Mesendoderm (in vitro differentiated cells): ENCODE measurements at regions not wholly inside any gene's neighbourhood (a gene's known extent, or its start where the extent isn't known, plus 50 kb on each side); places are given as distances from the start of the nearest gene placed in this dataset.

Source experiments
- DNase-seq: peaks from one replicate; pipeline ENCODE4 v3.0.0; 2013
- H2AK5ac ChIP-seq: 2 replicates; pipeline ENCODE4 v1.6.1; 2013; ENCODE audit warnings: low read length, inconsistent platforms
- H2BK120ac ChIP-seq: 2 replicates; pipeline ENCODE4 v1.6.1; 2013; ENCODE audit warnings: low read depth, mild to moderate bottlenecking, low read length, moderate library complexity, mixed read lengths
- H2BK15ac ChIP-seq: replicated peaks from 2 replicates; pipeline ENCODE4 v1.6.1; 2013; ENCODE audit warnings: low read depth, mild to moderate bottlenecking, moderate library complexity
- H2BK5ac ChIP-seq: 2 replicates; pipeline ENCODE4 v1.6.1; 2013; ENCODE audit warnings: low read length, inconsistent platforms
- H3K18ac ChIP-seq: 2 replicates; pipeline ENCODE4 v1.6.1; 2013; ENCODE audit warnings: mild to moderate bottlenecking, low read length, mixed read lengths
- H3K23ac ChIP-seq: one replicate; pipeline ENCODE4 v1.6.1; 2013; ENCODE audit warnings: low read length
- H3K27ac ChIP-seq: 2 replicates; pipeline ENCODE4 v1.5.1; 2013; ENCODE audit warnings: low read depth, mild to moderate bottlenecking, inconsistent platforms, low read length, moderate library complexity
- H3K27me3 ChIP-seq: 2 replicates; pipeline ENCODE4 v1.6.1; 2013; ENCODE audit warnings: low read length, control low read depth, mild to moderate bottlenecking, inconsistent platforms; ENCODE audit not compliant: insufficient read depth, poor library complexity
- H3K36me3 ChIP-seq: 2 replicates; pipeline ENCODE4 v1.6.1; 2013; ENCODE audit warnings: low read length, inconsistent platforms; ENCODE audit not compliant: control insufficient read depth, insufficient read depth
- H3K4ac ChIP-seq: one replicate; pipeline ENCODE4 v1.6.1; 2013; ENCODE audit warnings: low read depth, mild to moderate bottlenecking, low read length, moderate library complexity
- H3K4me1 ChIP-seq: 2 replicates; pipeline ENCODE4 v1.6.1; 2013; ENCODE audit warnings: low read depth, low read length, inconsistent platforms; ENCODE audit not compliant: control insufficient read depth
- H3K4me2 ChIP-seq: 2 replicates; pipeline ENCODE4 v1.6.1; 2013; ENCODE audit warnings: low read length
- H3K4me3 ChIP-seq: 2 replicates; pipeline ENCODE4 v1.5.1; 2013; ENCODE audit warnings: mild to moderate bottlenecking, low read length
- H3K56ac ChIP-seq: one replicate; pipeline ENCODE4 v1.6.1; 2013; ENCODE audit warnings: low read length
- H3K79me1 ChIP-seq: 2 replicates; pipeline ENCODE4 v1.6.1; 2013; ENCODE audit warnings: low read length, inconsistent platforms
- H3K79me2 ChIP-seq: 2 replicates; pipeline ENCODE4 v1.6.1; 2013; ENCODE audit warnings: mild to moderate bottlenecking, low read length; ENCODE audit not compliant: control insufficient read depth, insufficient read depth
- H3K9ac ChIP-seq: 2 replicates; pipeline ENCODE4 v1.6.1; 2013; ENCODE audit warnings: low read length, inconsistent platforms
- H4K5ac ChIP-seq: one replicate; pipeline ENCODE4 v1.6.1; 2013; ENCODE audit warnings: low read length
- H4K8ac ChIP-seq: one replicate; pipeline ENCODE4 v1.6.1; 2013; ENCODE audit warnings: low read depth, mild to moderate bottlenecking, control low read depth, low read length, moderate library complexity
- whole genome bisulfite sequencing: extraction: QIAGEN DNeasy Blood & Tissue Kit; methylation state at CpG from one replicate; pipeline ENCODE4 v1.1.7; 2013; ENCODE audit warnings: low lambda C conversion rate, missing lambda C conversion rate; ENCODE audit not compliant: insufficient coverage; ENCODE audit errors: extremely low coverage; 5-methylcytosine and 5-hydroxymethylcytosine counted together

GRCh38 chr10:106439366-106439765 lies 725.1 kb downstream of the SORCS1 start:
- H3K4ac ChIP-seq, result no peak overlapping the region
- no peak overlapping the region for H3K4me3 ChIP-seq
- no peaks in the 10 kb centered on the region for H3K4me1 ChIP-seq
- no peak overlapping the region for H2BK15ac ChIP-seq
- H3K79me1 ChIP-seq, result no peaks in the 10 kb centered on the region
- H4K8ac ChIP-seq, result no peak overlapping the region
- no peak overlapping the region for H2AK5ac ChIP-seq
- no peak overlapping the region for H2BK5ac ChIP-seq
- no peak for DNase-seq
- H3K4me2 ChIP-seq, result no peak overlapping the region
- peak overlapping the region; percentile 28 for H3K18ac ChIP-seq
- no peaks in the 10 kb centered on the region for H3K27me3 ChIP-seq
- H3K79me2 ChIP-seq, result no peaks in the 10 kb centered on the region
- no peak overlapping the region for H3K23ac ChIP-seq
- H3K9ac ChIP-seq, result no peak overlapping the region
- H4K5ac ChIP-seq, result no peak overlapping the region
- no peak overlapping the region for H3K56ac ChIP-seq
- no CpG with 5 or more reads among the region's 3 CpGs for WGBS
- no peak overlapping the region for H2BK120ac ChIP-seq
- no peak overlapping the region for H3K27ac ChIP-seq
- no peaks in the 10 kb centered on the region for H3K36me3 ChIP-seq

- H3K4me1 ChIP-seq, result no peaks in the 10 kb centered on the region
- no peak overlapping the region for H2BK120ac ChIP-seq
- H3K36me3 ChIP-seq, result no peaks in the 10 kb centered on the region
- H3K79me1 ChIP-seq, result no peaks in the 10 kb centered on the region
- no peak overlapping the region for H4K5ac ChIP-seq
- H3K23ac ChIP-seq, result no peak overlapping the region
- H2AK5ac ChIP-seq, result no peak overlapping the region
- no peaks in the 10 kb centered on the region for H3K79me2 ChIP-seq
- no peak overlapping the region for H3K4me3 ChIP-seq
- H2BK5ac ChIP-seq, result no peak overlapping the region
- H3K4ac ChIP-seq, result no peak overlapping the region
- H3K56ac ChIP-seq, result no peak overlapping the region
- H3K4me2 ChIP-seq, result no peak overlapping the region
- H3K9ac ChIP-seq, result no peak overlapping the region
- H3K27ac ChIP-seq, result no peak overlapping the region
- no CpG with 5 or more reads among the region's 1 CpG for WGBS
- no peak for DNase-seq
- no peaks in the 10 kb centered on the region for H3K27me3 ChIP-seq
- no peak overlapping the region for H3K18ac ChIP-seq
- H2BK15ac ChIP-seq, result no peak overlapping the region
- no peak overlapping the region for H4K8ac ChIP-seq
These were observed 726.1 kb downstream of the SORCS1 start for GRCh38 chr10:106438386-106438785.

GRCh38 chr10:106436123-106436715 lies 728.3 kb downstream of the SORCS1 start:
- Histone ChIP-seq H2BK15ac (no peak overlapping the region), H4K5ac (no peak overlapping the region), H3K18ac (no peak overlapping the region), H4K8ac (no peak overlapping the region), H3K4me1 (no peaks in the 10 kb centered on the region), H2BK5ac (no peak overlapping the region), H3K79me1 (no peaks in the 10 kb centered on the region), H3K4ac (no peak overlapping the region), H3K9ac (no peak overlapping the region), H3K36me3 (no peaks in the 10 kb centered on the region), H3K27me3 (no peaks in the 10 kb centered on the region), H3K23ac (no peak overlapping the region), H2AK5ac (no peak overlapping the region), H3K27ac (no peak overlapping the region), H3K56ac (no peak overlapping the region), H2BK120ac (no peak overlapping the region), H3K4me2 (no peak overlapping the region), H3K79me2 (no peaks in the 10 kb centered on the region), H3K4me3 (no peak overlapping the region)
- peak; percentile 7 for DNase-seq
- WGBS, result no CpG with 5 or more reads among the region's 3 CpGs

- no peak overlapping the region for H3K18ac ChIP-seq
- no peak overlapping the region for H3K23ac ChIP-seq
- no peak overlapping the region for H3K4me2 ChIP-seq
- H3K79me1 ChIP-seq, result no peaks in the 10 kb centered on the region
- H3K27me3 ChIP-seq, result no peaks in the 10 kb centered on the region
- H3K79me2 ChIP-seq, result no peaks in the 10 kb centered on the region
- H2BK5ac ChIP-seq, result no peak overlapping the region
- no peak overlapping the region for H2BK120ac ChIP-seq
- H3K27ac ChIP-seq, result no peak overlapping the region
- no peaks in the 10 kb centered on the region for H3K36me3 ChIP-seq
- no peak overlapping the region for H3K56ac ChIP-seq
- H2AK5ac ChIP-seq, result no peak overlapping the region
- no peaks in the 10 kb centered on the region for H3K4me1 ChIP-seq
- H4K8ac ChIP-seq, result no peak overlapping the region
- no peak overlapping the region for H4K5ac ChIP-seq
- H3K4ac ChIP-seq, result no peak overlapping the region
- H2BK15ac ChIP-seq, result no peak overlapping the region
- no CpG with 5 or more reads among the region's 1 CpG for WGBS
- no peak overlapping the region for H3K9ac ChIP-seq
- no peak overlapping the region for H3K4me3 ChIP-seq
- DNase-seq, result no peak
These were observed 729.4 kb downstream of the SORCS1 start for GRCh38 chr10:106435081-106435480.

GRCh38 chr10:106424981-106425380 lies 739.5 kb downstream of the SORCS1 start:
- no peak overlapping the region for H2BK5ac ChIP-seq
- H3K27me3 ChIP-seq, result no peaks in the 10 kb centered on the region
- H2AK5ac ChIP-seq, result no peak overlapping the region
- H3K4me1 ChIP-seq, result no peaks in the 10 kb centered on the region
- H3K23ac ChIP-seq, result no peak overlapping the region
- DNase-seq, result no peak
- H2BK15ac ChIP-seq, result no peak overlapping the region
- H3K36me3 ChIP-seq, result no peaks in the 10 kb centered on the region
- H3K79me1 ChIP-seq, result no peaks in the 10 kb centered on the region
- no peak overlapping the region for H3K4ac ChIP-seq
- no peak overlapping the region for H3K4me3 ChIP-seq
- no peak overlapping the region for H3K4me2 ChIP-seq
- no peak overlapping the region for H4K8ac ChIP-seq
- no peak overlapping the region for H3K27ac ChIP-seq
- H2BK120ac ChIP-seq, result no peak overlapping the region
- H3K18ac ChIP-seq, result no peak overlapping the region
- H3K9ac ChIP-seq, result no peak overlapping the region
- no peak overlapping the region for H4K5ac ChIP-seq
- H3K56ac ChIP-seq, result no peak overlapping the region
- no peaks in the 10 kb centered on the region for H3K79me2 ChIP-seq
- WGBS, result no CpG with 5 or more reads among the region's 1 CpG

GRCh38 chr10:106424054-106424453 lies 740.5 kb downstream of the SORCS1 start:
- no CpG with 5 or more reads among the region's 2 CpGs for WGBS
- Histone ChIP-seq H3K27ac (no peak overlapping the region), H3K79me2 (no peaks in the 10 kb centered on the region)

More at GRCh38 chr10:106424054-106424453, 740.5 kb downstream of the SORCS1 start:
- no peak overlapping the region for H3K56ac ChIP-seq
- H3K4me2 ChIP-seq, result no peak overlapping the region
- H3K79me1 ChIP-seq, result no peaks in the 10 kb centered on the region
- no peak overlapping the region for H3K18ac ChIP-seq
- no peak overlapping the region for H3K23ac ChIP-seq
- no peak overlapping the region for H2BK5ac ChIP-seq
- no peak for DNase-seq
- H3K4me3 ChIP-seq, result no peak overlapping the region
- H3K27me3 ChIP-seq, result no peaks in the 10 kb centered on the region
- no peak overlapping the region for H4K5ac ChIP-seq
- H3K4ac ChIP-seq, result no peak overlapping the region
- no peak overlapping the region for H3K9ac ChIP-seq
- no peaks in the 10 kb centered on the region for H3K36me3 ChIP-seq
- no peak overlapping the region for H2AK5ac ChIP-seq
- no peak overlapping the region for H2BK120ac ChIP-seq
- no peak overlapping the region for H2BK15ac ChIP-seq
- H3K4me1 ChIP-seq, result no peaks in the 10 kb centered on the region
- H4K8ac ChIP-seq, result no peak overlapping the region
